SK-N-MC (cell line): ENCODE measurements at regions not wholly inside any gene's neighbourhood (a gene's known extent, or its start where the extent isn't known, plus 50 kb on each side); places are given as distances from the start of the nearest gene placed in this dataset.

ENCODE experiments used
- EZH2 ChIP-seq: fragments of 200-600 bp; sonication (generic); IDR thresholded peaks from one replicate; pipeline ENCODE4 v1.6.1; 2017; ENCODE audit warnings: antibody characterized with exemption
- FOXP2 ChIP-seq: optimal IDR thresholded peaks from 2 replicates; pipeline ENCODE3; 2011; ENCODE audit warnings: mild to moderate bottlenecking, moderate library complexity; ENCODE audit not compliant: insufficient read depth; ENCODE audit errors: extremely low read length, control extremely low read depth
- POLR2AphosphoS5 ChIP-seq: IDR thresholded peaks from 2 replicates; pipeline ENCODE4 v1.6.1; 2012; ENCODE audit warnings: mild to moderate bottlenecking, low read depth, low read length, borderline replicate concordance

- TF ChIP-seq POLR2AphosphoS5 = no peak
- no peak for TF ChIP-seq EZH2
- no peak for TF ChIP-seq FOXP2
Measured at GRCh38 chr20:48132834-48133233, 347.6 kb upstream of the SULF2 start.
